Stimulated activated naive CD4-positive, alpha-beta T cell treated with Interleukin-2 at 50 U/mL for 16 hours (primary cell): ENCODE measurements at regions not wholly inside any gene's neighbourhood (a gene's known extent, or its start where the extent isn't known, plus 50 kb on each side); places are given as distances from the start of the nearest gene placed in this dataset.
"Not testable (repeated sequence)": the region's sequence is repeated elsewhere in the genome, so short reads cannot be mapped to it uniquely, and the experiment has no call there.

Source experiments
- DNase-seq: peaks from one replicate; lab custom pipeline; 2025; lab: John Stamatoyannopoulos, UW

DNA sequence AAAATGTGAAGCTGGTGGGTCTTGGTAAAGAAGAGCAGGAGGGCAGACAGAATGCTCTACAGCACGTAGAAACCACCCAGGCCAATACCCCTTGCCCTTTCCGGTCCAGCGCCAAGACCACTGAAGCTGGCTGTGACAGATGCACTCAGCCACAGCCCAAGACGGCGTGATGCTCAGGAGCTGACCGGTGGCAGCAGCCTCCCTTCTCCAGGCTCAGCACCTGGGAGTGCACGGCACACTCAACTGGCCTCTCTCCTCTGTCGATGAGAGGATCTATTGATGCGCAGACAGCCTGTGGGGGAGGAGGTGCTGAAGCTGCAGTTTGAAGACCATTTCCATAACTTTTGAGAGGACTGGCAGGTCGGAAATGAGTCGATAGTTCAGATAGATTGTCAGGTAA is 141.0 kb upstream of the MYT1L start:
- DNase-seq, result no peak

DNA sequence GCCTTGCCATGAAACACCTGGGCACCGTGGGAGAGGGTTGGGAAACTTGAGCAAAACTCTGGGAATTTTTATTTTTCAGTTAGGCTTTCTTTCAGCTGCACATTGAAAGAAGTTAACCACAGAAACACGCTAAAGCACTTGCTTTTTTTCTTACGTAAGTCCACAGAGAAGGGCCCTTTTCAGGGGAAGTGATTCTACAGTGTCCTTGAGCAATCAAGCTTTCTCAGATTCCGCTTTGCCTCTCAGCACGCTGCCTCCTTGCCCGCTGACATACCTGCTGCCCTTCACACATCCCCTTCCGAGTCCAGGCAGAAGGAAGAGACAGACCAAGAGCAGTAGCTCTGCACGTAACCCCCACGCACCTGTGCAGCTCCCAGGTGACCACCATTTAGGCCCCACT is 135.5 kb upstream of the MYT1L start:
- no peak for DNase-seq

- no peak for DNase-seq
Observed at GRCh38 chr2:2464643-2465042, 133.6 kb upstream of the MYT1L start.

GRCh38 chr2:2464094-2464493 is 133.0 kb upstream of the MYT1L start:
- no peak for DNase-seq

DNA sequence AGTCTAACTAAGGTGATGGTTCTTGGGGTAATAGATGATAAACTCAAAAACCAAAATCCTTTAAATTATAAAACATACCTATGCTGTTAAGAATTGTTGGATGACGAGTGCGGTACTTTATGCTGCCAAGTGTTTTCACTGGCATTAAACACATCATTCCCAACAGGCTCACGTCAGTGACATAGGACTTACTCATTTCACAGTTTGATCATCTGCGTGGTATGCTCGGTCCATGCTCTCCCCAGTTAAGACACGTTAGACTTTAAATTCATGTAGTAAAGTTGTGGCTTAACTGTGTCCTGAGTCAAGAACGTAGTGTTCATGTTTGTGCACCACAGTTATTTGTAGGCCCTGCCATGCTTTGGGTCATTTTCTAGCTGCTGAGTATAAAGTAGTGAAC is 125.6 kb upstream of the MYT1L start:
- no peak for DNase-seq

DNA sequence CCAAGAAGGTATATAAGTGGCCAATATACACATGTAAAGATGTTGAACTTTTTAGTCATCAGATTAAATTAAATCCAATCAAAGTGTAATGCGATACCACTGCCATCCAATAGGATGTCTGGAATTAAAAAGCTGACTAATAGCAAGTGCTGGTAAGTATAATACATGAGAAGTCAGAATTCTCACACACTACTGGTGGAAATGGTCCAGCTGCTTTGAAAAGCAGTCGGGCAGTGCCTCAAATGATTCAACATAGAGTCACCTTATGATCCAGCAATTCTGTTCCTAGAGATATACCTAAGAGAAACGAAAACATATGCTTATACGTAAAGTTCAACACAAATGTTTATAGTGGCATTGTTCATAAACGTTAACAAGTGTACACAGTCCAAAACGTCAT is 124.1 kb upstream of the MYT1L start:
- no peak for DNase-seq

DNA sequence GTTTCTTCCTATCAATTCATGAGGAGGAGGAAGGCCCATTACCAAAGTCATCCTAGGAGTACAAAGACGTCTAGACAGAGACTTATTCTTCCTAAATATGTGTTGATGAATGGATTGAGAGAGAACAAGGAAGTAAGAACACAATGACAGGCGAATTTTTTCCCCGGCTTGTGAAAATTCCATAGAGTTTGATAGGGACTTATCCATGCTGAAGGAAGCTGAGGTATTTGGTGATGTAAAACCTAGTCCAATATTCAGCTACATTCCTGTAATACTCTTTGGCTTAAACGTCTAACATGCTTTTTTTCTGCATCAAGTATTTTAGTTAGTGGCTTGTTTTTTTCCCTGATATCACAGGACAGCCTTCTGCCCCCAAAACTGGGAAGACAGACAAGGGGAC is 121.9 kb upstream of the MYT1L start:
- no peak for DNase-seq

- not testable (repeated sequence) for DNase-seq
Observed at GRCh38 chr2:2451275-2451674, 120.2 kb upstream of the MYT1L start.

- no peak for DNase-seq
Observed at GRCh38 chr2:2448178-2448577, 117.1 kb upstream of the MYT1L start.

DNA sequence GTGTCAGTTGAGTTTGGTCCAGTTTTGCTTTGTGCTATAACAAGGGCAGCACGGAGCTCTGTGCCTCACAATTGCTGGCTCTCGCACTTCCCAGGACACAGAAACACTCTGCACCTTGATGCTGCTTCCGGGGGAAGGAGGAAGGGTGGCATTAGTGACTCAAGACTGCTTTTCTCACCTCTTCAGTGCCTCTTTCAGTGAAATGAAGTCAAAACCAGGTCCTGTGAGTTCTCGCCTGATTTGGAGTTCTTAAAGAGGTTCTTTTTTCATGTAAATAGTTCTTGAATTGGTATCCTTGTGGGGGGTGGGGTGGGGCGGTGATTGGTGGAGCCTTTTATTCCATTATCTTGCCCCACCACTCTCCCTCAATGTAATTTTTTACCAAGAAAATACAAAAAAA is 91.5 kb upstream of the MYT1L start:
- DNase-seq, result no peak

- DNase-seq, result no peak
Observed at GRCh38 chr2:2413525-2413924, 82.5 kb upstream of the MYT1L start.

- no peak for DNase-seq
Observed at GRCh38 chr2:2410987-2411386, 79.9 kb upstream of the MYT1L start.

DNA sequence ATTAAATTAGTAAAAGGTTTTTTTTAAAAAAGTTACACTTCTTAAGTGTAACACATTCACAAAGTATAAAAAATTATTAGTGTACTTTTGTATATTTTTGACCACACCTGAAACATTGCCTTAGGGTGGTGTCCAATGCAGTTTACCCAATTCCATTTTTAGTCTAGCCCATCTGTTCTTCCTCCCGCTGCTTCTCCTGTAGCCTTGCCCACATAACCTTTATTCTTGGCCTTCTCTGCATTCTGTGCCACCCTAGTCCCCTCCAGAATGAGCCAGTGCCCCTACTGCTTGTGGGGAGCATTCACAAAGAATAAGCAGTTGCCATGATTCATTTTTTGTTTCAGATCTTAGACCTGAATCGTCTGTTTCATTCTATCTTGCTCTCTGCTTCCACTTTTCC is 78.4 kb upstream of the MYT1L start:
- no peak for DNase-seq

DNA sequence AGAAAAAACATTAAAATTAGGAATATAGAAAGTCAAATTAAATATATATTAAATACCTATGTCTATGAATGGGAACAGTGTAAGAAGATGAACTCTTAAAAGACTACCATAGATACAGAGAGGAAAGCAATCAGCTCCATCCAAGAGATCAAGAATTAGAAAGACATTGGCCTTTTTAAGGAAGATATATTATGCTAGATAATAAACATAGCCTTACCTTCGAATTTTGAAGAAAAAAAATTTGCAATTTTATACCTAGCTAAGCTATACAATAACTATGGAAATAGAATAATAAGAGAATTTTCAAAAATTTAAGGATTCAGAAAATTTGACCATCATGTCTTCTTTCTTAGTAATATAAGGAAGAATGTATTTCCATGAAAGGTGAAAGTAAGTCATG is 74.7 kb upstream of the MYT1L start:
- DNase-seq, result no peak

- DNase-seq, result no peak
Observed at GRCh38 chr2:2400286-2401038, 69.4 kb upstream of the MYT1L start.

- DNase-seq, result no peak
Observed at GRCh38 chr2:2399396-2399795, 68.3 kb upstream of the MYT1L start.

DNA sequence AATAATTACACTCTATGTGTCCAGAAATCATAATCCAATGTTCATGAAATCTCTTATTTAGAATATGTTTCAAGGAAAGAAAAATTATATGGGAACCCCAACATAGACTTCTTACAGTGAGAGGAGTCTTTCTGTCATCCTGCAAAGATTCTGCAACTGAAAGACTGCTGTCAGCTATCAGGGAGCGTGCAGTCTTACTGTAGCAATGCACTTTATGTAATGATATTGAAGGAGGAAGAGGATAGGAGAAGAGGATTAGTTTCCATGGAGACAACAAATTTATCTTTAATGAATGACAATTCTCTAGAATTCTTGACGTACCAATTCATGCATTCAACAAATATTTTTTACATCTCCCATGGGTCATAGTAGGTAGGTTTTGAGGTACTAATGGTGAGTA is 61.3 kb upstream of the MYT1L start:
- no peak for DNase-seq

DNA sequence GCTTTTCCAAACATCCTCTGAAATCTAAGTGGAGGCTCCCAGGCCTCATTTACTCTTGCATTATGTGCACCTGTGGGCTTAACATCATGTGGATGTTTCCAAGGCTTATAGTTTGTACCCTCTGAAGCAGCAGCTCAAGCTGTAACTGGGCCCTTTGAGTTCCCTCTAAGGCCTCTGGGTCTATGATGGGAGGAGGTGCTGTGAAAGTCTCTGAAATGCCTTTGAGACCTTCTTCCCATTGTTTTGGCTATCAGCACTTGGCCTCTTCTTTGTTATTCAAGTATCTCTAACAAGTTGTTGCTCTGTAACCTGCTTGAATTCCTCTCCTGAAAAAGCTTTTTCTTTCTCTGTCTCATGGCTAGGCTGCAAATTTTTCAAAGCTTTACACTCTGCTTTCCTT is 58.1 kb upstream of the MYT1L start:
- DNase-seq, result no peak
